Naive thymus-derived CD8-positive, alpha-beta T cell (primary cell): ENCODE measurements at regions not wholly inside any gene's neighbourhood (a gene's known extent, or its start where the extent isn't known, plus 50 kb on each side); places are given as distances from the start of the nearest gene placed in this dataset.

Experiments
- ATAC-seq, 2 donors: fragments of 150-1000 bp; cut with Tn5 transposase in 1 of 2; sonication (Bioruptor Pico), chemical (Tn5 transposase) in 1 of 2; 1 replicate in 1 of 2; 2 replicates in 1 of 2; pipeline ENCODE4 v1.10.0; 2021; ENCODE audit warnings: mild to moderate bottlenecking in 2 of 2, moderate library complexity in 2 of 2
- POLR2A ChIA-PET: fragments of 350-600 bp; sonication (Branson Sonifier 250); formaldehyde crosslinking; loops from one replicate; lab custom pipeline; 2021; ENCODE audit warnings: antibody characterized with exemption; lab: Charles Lee
- DNase-seq, 10 donors: peaks; one replicate each; pipeline versions ENCODE4 v3.0.0 to v3.0.0-alpha.2; 2020 to 2022
- H3K27ac Mint-ChIP-seq, 10 donors: one replicate each; pipeline ENCODE4 v1.8.0; 2020 to 2022; ENCODE audit warnings: mild to moderate bottlenecking in 10 of 10, mixed read lengths in 10 of 10, moderate library complexity in 4 of 10, inconsistent platforms in 1 of 10
- H3K27me3 Mint-ChIP-seq, 5 donors: one replicate each; pipeline ENCODE4 v1.8.0; 2021 to 2022; ENCODE audit warnings: mixed read lengths in 5 of 5
- H3K36me3 Mint-ChIP-seq, 3 donors: one replicate each; pipeline ENCODE4 v1.8.0; 2020 to 2022; ENCODE audit warnings: mixed read lengths in 3 of 3, mild to moderate bottlenecking in 2 of 3, inconsistent platforms in 1 of 3
- H3K4me1 Mint-ChIP-seq, 4 donors: one replicate each; pipeline ENCODE4 v1.8.0; 2021 to 2022; ENCODE audit warnings: mixed read lengths in 4 of 4
- H3K4me3 Mint-ChIP-seq, 10 donors: one replicate each; pipeline ENCODE4 v1.8.0; 2020 to 2022; ENCODE audit warnings: mild to moderate bottlenecking in 10 of 10, mixed read lengths in 10 of 10, moderate library complexity in 6 of 10, inconsistent platforms in 1 of 10
- H3K9me3 Mint-ChIP-seq, 9 donors: one replicate each; pipeline ENCODE4 v1.8.0; 2020 to 2022; ENCODE audit warnings: mixed read lengths in 9 of 9, mild to moderate bottlenecking in 3 of 9, inconsistent platforms in 1 of 9, moderate library complexity in 1 of 9

- POLR2A ChIA-PET = no interaction called here
- Mint-ChIP-seq H3K27me3 (peaks cover 0 to 10% (median 2%) of the 10 kb centered on the region in 5 donors), H3K4me3 (no peak overlapping the region), H3K4me1 (peaks cover 0 to 4% (median 0%) of the 10 kb centered on the region in 4 donors), H3K36me3 (no peaks in the 10 kb centered on the region), H3K9me3 (no peaks in the 10 kb centered on the region), H3K27ac (no peak overlapping the region)
- DNase-seq = no peak
- ATAC-seq = no peak
Measured at GRCh38 chr4:11628093-11628725, 199.5 kb upstream of the HS3ST1 start.

- DNase-seq (no peak), ATAC-seq (no peak)
- POLR2A ChIA-PET = no interaction called here
- Mint-ChIP-seq H3K4me3 (no peak overlapping the region), H3K27me3 (peaks cover 0 to 10% (median 2%) of the 10 kb centered on the region in 5 donors), H3K27ac (no peak overlapping the region), H3K36me3 (no peaks in the 10 kb centered on the region), H3K9me3 (no peaks in the 10 kb centered on the region), H3K4me1 (peaks cover 0 to 4% (median 0%) of the 10 kb centered on the region in 4 donors)
Measured at GRCh38 chr4:11626066-11626465, 197.4 kb upstream of the HS3ST1 start.

- no peak overlapping the region for H3K4me3 Mint-ChIP-seq
- ATAC-seq (no peak), DNase-seq (no peak)
- peaks cover 0 to 10% (median 2%) of the 10 kb centered on the region in 5 donors for H3K27me3 Mint-ChIP-seq
- POLR2A ChIA-PET = no interaction called here
- H3K4me1 Mint-ChIP-seq = no peaks in the 10 kb centered on the region
- H3K36me3 Mint-ChIP-seq = no peaks in the 10 kb centered on the region
- H3K27ac Mint-ChIP-seq = no peak overlapping the region
- H3K9me3 Mint-ChIP-seq = no peaks in the 10 kb centered on the region
Measured at GRCh38 chr4:11625211-11625610, 196.5 kb upstream of the HS3ST1 start.

GRCh38 chr4:11624370-11624769 is 195.7 kb upstream of the HS3ST1 start:
- H3K4me3 Mint-ChIP-seq = no peak overlapping the region
- POLR2A ChIA-PET = no interaction called here
- no peaks in the 10 kb centered on the region for H3K4me1 Mint-ChIP-seq
- H3K36me3 Mint-ChIP-seq = no peaks in the 10 kb centered on the region
- ATAC-seq = no peak
- H3K27ac Mint-ChIP-seq = no peak overlapping the region
- DNase-seq = no peak
- no peaks in the 10 kb centered on the region for H3K9me3 Mint-ChIP-seq
- H3K27me3 Mint-ChIP-seq = peaks cover 0 to 6% (median 2%) of the 10 kb centered on the region in 5 donors

GRCh38 chr4:11623726-11624037 is 195.0 kb upstream of the HS3ST1 start:
- DNase-seq = peak in 1 of 10 donors; percentile 63
- POLR2A ChIA-PET = no interaction called here
- no peak overlapping the region for H3K4me3 Mint-ChIP-seq
- H3K27me3 Mint-ChIP-seq = peaks cover 0 to 4% (median 1%) of the 10 kb centered on the region in 5 donors
- H3K36me3 Mint-ChIP-seq = no peaks in the 10 kb centered on the region
- no peaks in the 10 kb centered on the region for H3K9me3 Mint-ChIP-seq
- H3K4me1 Mint-ChIP-seq = no peaks in the 10 kb centered on the region
- ATAC-seq = no peak
- H3K27ac Mint-ChIP-seq = no peak overlapping the region

- H3K36me3 Mint-ChIP-seq = no peaks in the 10 kb centered on the region
- peaks cover 0 to 4% (median 1%) of the 10 kb centered on the region in 5 donors for H3K27me3 Mint-ChIP-seq
- POLR2A ChIA-PET = no interaction called here
Measured at GRCh38 chr4:11622961-11623725, 194.4 kb upstream of the HS3ST1 start.

GRCh38 chr4:11620861-11621260 is 192.2 kb upstream of the HS3ST1 start:
- Mint-ChIP-seq H3K36me3 (no peaks in the 10 kb centered on the region), H3K27me3 (peaks cover 0 to 2% (median 0%) of the 10 kb centered on the region in 5 donors), H3K4me3 (no peak overlapping the region), H3K4me1 (no peaks in the 10 kb centered on the region), H3K27ac (no peak overlapping the region), H3K9me3 (no peaks in the 10 kb centered on the region)
- DNase-seq (no peak), ATAC-seq (no peak)
- POLR2A ChIA-PET = no interaction called here

More at GRCh38 chr4:11622961-11623725, 194.4 kb upstream of the HS3ST1 start:
- ATAC-seq (no peak), DNase-seq (no peak)
- no peak overlapping the region for H3K4me3 Mint-ChIP-seq
- H3K9me3 Mint-ChIP-seq = no peaks in the 10 kb centered on the region
- H3K4me1 Mint-ChIP-seq = no peaks in the 10 kb centered on the region
- H3K27ac Mint-ChIP-seq = no peak overlapping the region

GRCh38 chr4:11618666-11619282 is 190.1 kb upstream of the HS3ST1 start:
- H3K27ac Mint-ChIP-seq = no peak overlapping the region
- no peak for ATAC-seq
- DNase-seq = no peak
- no peaks in the 10 kb centered on the region for H3K9me3 Mint-ChIP-seq
- no peaks in the 10 kb centered on the region for H3K36me3 Mint-ChIP-seq
- POLR2A ChIA-PET = no interaction called here
- H3K4me3 Mint-ChIP-seq = no peak overlapping the region
- no peaks in the 10 kb centered on the region for H3K27me3 Mint-ChIP-seq
- H3K4me1 Mint-ChIP-seq = no peaks in the 10 kb centered on the region

GRCh38 chr4:11616856-11617255 is 188.2 kb upstream of the HS3ST1 start:
- Mint-ChIP-seq H3K27me3 (no peaks in the 10 kb centered on the region), H3K9me3 (no peaks in the 10 kb centered on the region), H3K4me1 (no peaks in the 10 kb centered on the region), H3K36me3 (no peaks in the 10 kb centered on the region), H3K4me3 (no peak overlapping the region), H3K27ac (peak overlapping the region in 1 of 10 donors; percentile 32)
- ATAC-seq (no peak), DNase-seq (no peak)
- POLR2A ChIA-PET = no interaction called here

- Mint-ChIP-seq H3K9me3 (no peaks in the 10 kb centered on the region), H3K4me3 (no peak overlapping the region), H3K27me3 (peaks cover 0 to 6% (median 0%) of the 10 kb centered on the region in 5 donors), H3K27ac (no peak overlapping the region), H3K4me1 (no peaks in the 10 kb centered on the region), H3K36me3 (no peaks in the 10 kb centered on the region)
- no peak for DNase-seq
- ATAC-seq = no peak
- POLR2A ChIA-PET = no interaction called here
Measured at GRCh38 chr4:11615601-11616000, 186.9 kb upstream of the HS3ST1 start.

- Mint-ChIP-seq H3K27ac (no peak overlapping the region), H3K4me3 (no peak overlapping the region), H3K4me1 (no peaks in the 10 kb centered on the region), H3K9me3 (no peaks in the 10 kb centered on the region), H3K27me3 (peaks cover 0 to 6% (median 0%) of the 10 kb centered on the region in 5 donors), H3K36me3 (no peaks in the 10 kb centered on the region)
- no peak for ATAC-seq
- no peak for DNase-seq
- POLR2A ChIA-PET = no interaction called here
Measured at GRCh38 chr4:11614426-11614825, 185.7 kb upstream of the HS3ST1 start.

- peaks cover 0 to 6% (median 0%) of the 10 kb centered on the region in 5 donors for H3K27me3 Mint-ChIP-seq
- no peak for ATAC-seq
- POLR2A ChIA-PET = no interaction called here
Measured at GRCh38 chr4:11611868-11612267, 183.2 kb upstream of the HS3ST1 start.

GRCh38 chr4:11609751-11610150 is 181.1 kb upstream of the HS3ST1 start:
- Mint-ChIP-seq H3K27ac (peak overlapping the region in 1 of 10 donors; percentile 51), H3K36me3 (no peaks in the 10 kb centered on the region), H3K4me1 (peaks cover 0 to 3% (median 0%) of the 10 kb centered on the region in 4 donors), H3K4me3 (no peak overlapping the region), H3K9me3 (no peaks in the 10 kb centered on the region), H3K27me3 (peaks cover 0 to 6% (median 0%) of the 10 kb centered on the region in 5 donors)
- no peak for ATAC-seq
- DNase-seq = no peak
- POLR2A ChIA-PET = no interaction called here

More at GRCh38 chr4:11611868-11612267, 183.2 kb upstream of the HS3ST1 start:
- peaks cover 0 to 3% (median 0%) of the 10 kb centered on the region in 4 donors for H3K4me1 Mint-ChIP-seq
- H3K27ac Mint-ChIP-seq = no peak overlapping the region
- H3K9me3 Mint-ChIP-seq = no peaks in the 10 kb centered on the region
- DNase-seq = no peak
- no peaks in the 10 kb centered on the region for H3K36me3 Mint-ChIP-seq
- H3K4me3 Mint-ChIP-seq = no peak overlapping the region
